Left ventricle myocardium inferior (tissue), 1 donor: ENCODE measurements at regions not wholly inside any gene's neighbourhood (a gene's known extent, or its start where the extent isn't known, plus 50 kb on each side); places are given as distances from the start of the nearest gene placed in this dataset.
"Not testable (repeated sequence)": the region's sequence is repeated elsewhere in the genome, so short reads cannot be mapped to it uniquely, and the experiment has no call there.

Experiments used
- DNase-seq: peaks from one replicate; pipeline ENCODE4 v3.0.0-alpha.2; 2020
- H3K27ac ChIP-seq: fragments of 200-600 bp; replicated peaks from 2 replicates; pipeline ENCODE4 v1.8.0; 2021
- H3K27me3 ChIP-seq: fragments of 200-600 bp; 2 replicates; pipeline ENCODE4 v1.8.0; 2021; ENCODE audit warnings: low read depth
- H3K36me3 ChIP-seq: fragments of 200-600 bp; 2 replicates; pipeline ENCODE4 v1.8.0; 2021
- H3K4me1 ChIP-seq: fragments of 200-600 bp; 2 replicates; pipeline ENCODE4 v1.8.0; 2021
- H3K4me3 ChIP-seq: fragments of 200-600 bp; 2 replicates; pipeline ENCODE4 v1.8.0; 2021; ENCODE audit warnings: mild to moderate bottlenecking, moderate library complexity
- H3K9me3 ChIP-seq: fragments of 200-600 bp; replicated peaks from 2 replicates; pipeline ENCODE4 v1.8.0; 2021
- intact Hi-C: fragments of 100-400 bp; cut with micrococcal nuclease; formaldehyde crosslinking; loops from one replicate; pipeline ENCODE4 v1.11.0; 2022
- TF ChIP-seq, protein P1 (sequence below): fragments of 200-600 bp; IDR thresholded peaks from 2 replicates; pipeline ENCODE4 v1.8.0; 2021; ENCODE audit warnings: antibody characterized with exemption, mild to moderate bottlenecking, borderline replicate concordance
- donor health status: DM: no; HTN: yes; CAD: no; lungs with severe emphysema.

DNA sequence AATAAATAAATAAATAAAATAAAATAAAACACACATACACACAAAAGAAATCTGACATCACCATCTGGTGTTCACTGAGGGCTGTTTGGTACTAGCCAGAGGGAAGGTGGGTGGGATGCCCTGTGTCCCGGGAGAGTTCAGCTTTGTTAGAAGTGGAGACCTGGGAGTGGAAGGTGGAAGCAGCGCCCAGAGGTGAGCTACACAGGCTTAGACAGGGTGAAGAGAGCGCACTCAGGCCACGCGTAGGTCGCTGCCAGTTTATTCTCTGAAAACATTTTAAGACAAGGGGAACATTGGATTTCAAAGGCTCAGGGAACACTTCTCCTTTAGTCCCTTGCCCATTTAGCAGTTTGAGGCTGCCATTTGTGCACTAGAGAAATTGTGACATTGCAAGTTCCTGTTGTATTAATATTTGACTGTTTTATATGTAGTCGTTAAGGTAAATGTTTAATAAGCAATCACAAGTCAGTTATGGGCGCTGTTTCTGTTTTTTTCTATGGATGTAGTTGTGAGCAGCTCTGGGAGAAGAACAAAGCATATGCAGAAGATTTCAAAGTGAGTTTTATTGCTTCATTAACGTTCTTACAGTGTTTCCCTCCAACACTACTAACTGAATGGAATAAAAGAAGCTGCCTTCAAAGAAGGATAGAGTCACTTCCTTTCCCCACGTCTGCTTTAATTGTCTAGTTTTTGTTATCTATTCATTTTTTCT lies 405.5 kb upstream of the NR3C2 start:
- DNase-seq, result no peak
- H3K4me3 ChIP-seq, result no peak overlapping the region
- H3K9me3 ChIP-seq, result no peaks in the 10 kb centered on the region
- no peaks in the 10 kb centered on the region for H3K27me3 ChIP-seq
- intact Hi-C loops, result no loop called here
- TF ChIP-seq, protein P1, sequence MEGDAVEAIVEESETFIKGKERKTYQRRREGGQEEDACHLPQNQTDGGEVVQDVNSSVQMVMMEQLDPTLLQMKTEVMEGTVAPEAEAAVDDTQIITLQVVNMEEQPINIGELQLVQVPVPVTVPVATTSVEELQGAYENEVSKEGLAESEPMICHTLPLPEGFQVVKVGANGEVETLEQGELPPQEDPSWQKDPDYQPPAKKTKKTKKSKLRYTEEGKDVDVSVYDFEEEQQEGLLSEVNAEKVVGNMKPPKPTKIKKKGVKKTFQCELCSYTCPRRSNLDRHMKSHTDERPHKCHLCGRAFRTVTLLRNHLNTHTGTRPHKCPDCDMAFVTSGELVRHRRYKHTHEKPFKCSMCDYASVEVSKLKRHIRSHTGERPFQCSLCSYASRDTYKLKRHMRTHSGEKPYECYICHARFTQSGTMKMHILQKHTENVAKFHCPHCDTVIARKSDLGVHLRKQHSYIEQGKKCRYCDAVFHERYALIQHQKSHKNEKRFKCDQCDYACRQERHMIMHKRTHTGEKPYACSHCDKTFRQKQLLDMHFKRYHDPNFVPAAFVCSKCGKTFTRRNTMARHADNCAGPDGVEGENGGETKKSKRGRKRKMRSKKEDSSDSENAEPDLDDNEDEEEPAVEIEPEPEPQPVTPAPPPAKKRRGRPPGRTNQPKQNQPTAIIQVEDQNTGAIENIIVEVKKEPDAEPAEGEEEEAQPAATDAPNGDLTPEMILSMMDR, result no peak
- H3K36me3 ChIP-seq, result no peaks in the 10 kb centered on the region
- H3K4me1 ChIP-seq, result peaks cover 17% of the 10 kb centered on the region
- no peak overlapping the region for H3K27ac ChIP-seq

DNA sequence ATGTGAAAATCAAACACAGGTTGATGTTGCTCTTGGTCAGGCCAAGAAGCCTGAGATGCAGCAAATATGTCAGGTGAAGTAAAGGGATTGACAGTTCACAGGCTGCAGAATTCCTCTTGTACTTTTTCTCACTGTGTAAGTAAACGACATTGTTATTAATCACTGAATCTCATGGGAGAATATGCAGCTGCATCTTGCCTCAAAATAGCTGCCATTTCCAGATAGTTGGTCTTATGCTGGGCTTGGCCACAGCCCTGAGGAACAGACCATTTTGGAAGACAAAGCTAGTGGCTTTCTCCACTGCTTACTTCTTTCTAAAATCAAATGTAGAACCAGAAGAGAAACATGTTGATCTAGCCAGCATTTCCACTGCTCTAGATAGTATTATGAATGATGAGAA lies 403.4 kb upstream of the NR3C2 start:
- Histone ChIP-seq H3K27ac (no peak overlapping the region), H3K4me1 (peaks cover 17% of the 10 kb centered on the region)

DNA sequence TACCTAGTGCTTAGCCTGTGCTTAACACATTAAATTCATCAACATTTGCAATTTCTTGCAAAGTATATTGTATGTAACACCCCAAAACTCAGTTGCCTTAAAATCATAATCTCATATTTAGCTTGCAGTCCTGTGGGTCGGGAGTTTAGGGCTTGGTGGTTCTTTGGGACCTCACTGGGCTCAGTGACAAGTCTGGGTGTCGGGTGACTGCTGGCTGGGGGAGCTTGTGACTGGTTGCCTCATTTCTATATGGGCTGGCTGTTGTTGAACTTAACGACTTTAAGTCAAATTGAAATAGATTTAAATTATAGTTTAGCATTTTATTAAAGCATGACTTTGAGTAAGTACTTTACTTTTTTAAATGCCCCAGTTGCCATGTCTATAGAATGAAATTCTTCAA lies 401.4 kb upstream of the NR3C2 start:
- intact Hi-C loops, result no loop called here
- peaks cover 11% of the 10 kb centered on the region for H3K4me1 ChIP-seq

More for the DNA sequence above, 403.4 kb upstream of the NR3C2 start:
- no peaks in the 10 kb centered on the region for H3K27me3 ChIP-seq
- intact Hi-C loops, result no loop called here
- H3K9me3 ChIP-seq, result no peaks in the 10 kb centered on the region
- DNase-seq, result no peak
- no peaks in the 10 kb centered on the region for H3K36me3 ChIP-seq
- no peak overlapping the region for H3K4me3 ChIP-seq
- TF ChIP-seq, protein P1, result no peak

DNA sequence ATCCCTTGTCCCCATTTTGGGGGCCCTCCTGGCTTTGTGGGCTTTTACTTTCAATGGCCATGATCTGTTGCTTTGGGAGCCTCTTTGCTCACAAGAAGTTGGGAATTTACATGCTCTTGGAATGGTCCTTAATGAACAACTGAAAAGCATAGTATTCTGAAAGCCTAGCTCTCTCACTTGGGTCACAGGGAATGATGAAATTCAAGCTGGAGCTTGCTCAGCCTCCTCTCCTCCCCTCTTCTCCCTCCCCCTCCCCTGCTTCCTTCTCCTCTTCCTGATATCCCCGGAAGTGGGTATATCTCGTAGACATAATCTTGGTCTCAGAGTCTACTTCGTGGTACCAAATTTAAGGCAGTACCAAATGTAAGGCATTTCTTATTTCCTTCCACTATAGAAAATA lies 400.6 kb upstream of the NR3C2 start:
- Histone ChIP-seq H3K27ac (no peak overlapping the region), H3K9me3 (no peaks in the 10 kb centered on the region), H3K27me3 (no peaks in the 10 kb centered on the region), H3K4me1 (peaks cover 11% of the 10 kb centered on the region), H3K36me3 (no peaks in the 10 kb centered on the region), H3K4me3 (no peak overlapping the region)
- no peak for DNase-seq
- intact Hi-C loops, result no loop called here
- TF ChIP-seq, protein P1, result no peak

More for the DNA sequence above, 401.4 kb upstream of the NR3C2 start:
- DNase-seq, result no peak
- TF ChIP-seq, protein P1, result no peak
- Histone ChIP-seq H3K36me3 (no peaks in the 10 kb centered on the region), H3K27me3 (no peaks in the 10 kb centered on the region), H3K9me3 (no peaks in the 10 kb centered on the region), H3K4me3 (no peak overlapping the region), H3K27ac (no peak overlapping the region)

DNA sequence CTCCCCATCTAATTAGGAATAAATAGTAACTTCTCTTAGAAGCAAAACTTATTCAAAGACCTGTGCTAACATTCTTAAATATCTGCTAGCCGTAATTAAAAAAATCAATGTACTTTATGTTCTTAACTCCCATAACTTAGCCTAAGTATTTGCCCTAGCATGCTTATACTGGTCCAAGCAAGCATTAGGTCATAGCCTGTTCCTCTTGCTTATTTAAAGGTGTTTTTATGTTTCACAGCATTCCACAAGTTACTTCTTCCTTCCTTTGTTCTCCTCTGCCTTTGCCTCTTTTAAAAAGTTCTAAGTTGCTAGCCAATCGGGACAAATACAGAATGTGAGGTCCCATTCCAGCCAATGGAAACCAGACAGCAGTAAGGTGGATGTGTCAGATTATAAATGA lies 395.4 kb upstream of the NR3C2 start:
- intact Hi-C loops, H3K4me3 ChIP-seq, H3K36me3 ChIP-seq, H3K27ac ChIP-seq, DNase-seq, H3K27me3 ChIP-seq, H3K9me3 ChIP-seq: not testable (repeated sequence)
- peaks cover 16% of the 10 kb centered on the region for H3K4me1 ChIP-seq

DNA sequence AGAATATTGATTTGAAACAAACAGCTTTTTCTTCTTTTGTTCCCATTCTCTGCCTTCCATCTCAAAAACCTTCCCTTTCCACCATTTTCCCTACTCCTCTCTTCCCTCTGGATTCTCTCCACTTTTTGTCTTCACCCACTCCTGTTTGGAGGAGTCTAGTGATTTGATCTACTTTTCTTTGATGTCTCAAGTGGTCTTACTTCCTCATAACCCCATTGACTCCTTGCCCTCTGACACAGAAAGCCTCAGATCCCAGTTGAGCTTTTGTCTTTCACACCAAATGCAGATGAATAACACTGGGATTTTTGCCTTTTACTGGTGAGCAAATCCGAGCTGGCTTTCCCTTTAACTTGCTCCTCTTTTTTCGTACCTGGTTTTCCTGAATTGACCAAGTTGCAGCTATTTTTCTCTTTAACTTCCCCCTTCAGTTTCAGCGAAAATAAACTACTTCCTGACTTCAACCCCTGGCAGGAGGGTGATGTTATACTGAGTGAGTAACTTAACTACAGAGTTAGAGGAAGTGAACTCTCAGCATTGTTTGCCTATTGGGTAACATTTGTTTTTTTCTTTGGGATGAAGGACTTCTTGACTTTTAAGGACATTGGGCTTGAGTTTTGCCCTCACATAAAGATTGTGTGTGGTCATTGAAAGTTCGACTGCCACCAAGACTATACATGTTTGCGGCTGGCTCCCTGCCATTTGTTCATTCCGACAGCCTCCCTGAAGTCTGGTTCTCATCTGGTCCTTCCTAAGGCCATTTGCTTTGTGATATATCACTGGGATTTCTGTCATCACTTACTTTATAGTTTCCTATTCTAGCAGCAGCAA lies 392.8 kb upstream of the NR3C2 start:
- Histone ChIP-seq H3K4me1 (peaks cover 16% of the 10 kb centered on the region), H3K36me3 (no peaks in the 10 kb centered on the region), H3K9me3 (peaks cover under 1% of the 10 kb centered on the region), H3K27me3 (no peaks in the 10 kb centered on the region), H3K4me3 (no peak overlapping the region), H3K27ac (no peak overlapping the region)
- TF ChIP-seq, protein P1, result no peak
- intact Hi-C loops, result no loop called here
- DNase-seq, result no peak
